ENCODE measurements at regions not wholly inside any gene's neighbourhood (a gene's known extent, or its start where the extent isn't known, plus 50 kb on each side); places are given as distances from the start of the nearest gene placed in this dataset.

- TF ChIP-seq EZH2 (IDR thresholded peaks at IDR 0.05; ENCODE audit: low read length, missing control alignments) (no peak), CTCF (conservative IDR thresholded peaks at IDR 0.05 in 1 of 2, IDR thresholded peaks at IDR 0.05 in 1 of 2; ENCODE audit: low read depth in 1 of 2, low read length in 2 of 2) (no peak)
Observed at GRCh38 chr10:88028654-88029053, 165.2 kb downstream of the PTEN start.
